Dermis microvascular lymphatic vessel endothelial cell (primary cell): ENCODE measurements at regions not wholly inside any gene's neighbourhood (a gene's known extent, or its start where the extent isn't known, plus 50 kb on each side); places are given as distances from the start of the nearest gene placed in this dataset.

ENCODE experiments used
- DNase-seq, 2 donors: peaks; one replicate each; pipeline versions ENCODE4 v3.0.0 to v3.0.0-alpha.2; 2010; ENCODE audit warnings: low read depth in 2 of 2

DNA sequence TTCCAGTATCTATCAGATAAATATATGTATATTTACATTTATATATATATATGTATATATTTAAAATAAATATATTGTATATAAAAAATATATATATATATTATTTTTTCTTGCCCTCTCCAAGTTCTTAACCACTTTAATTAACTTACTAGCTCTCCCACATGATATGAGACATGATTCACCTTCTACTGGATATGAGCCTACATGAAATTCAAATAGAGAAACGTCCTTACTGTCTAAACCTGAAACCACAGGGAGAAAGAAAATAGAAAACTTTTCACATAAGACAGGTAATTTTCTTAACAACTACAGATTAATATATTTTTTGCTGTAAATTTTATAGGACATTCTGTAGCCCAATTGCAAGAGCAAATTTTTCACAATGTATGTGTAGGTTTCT, 391.6 kb downstream of the ETS1 start:
- no peak for DNase-seq

- peak; percentile 98 to 99 for DNase-seq
Observed at GRCh38 chr11:128195057-128195751, 392.2 kb downstream of the ETS1 start.

DNA sequence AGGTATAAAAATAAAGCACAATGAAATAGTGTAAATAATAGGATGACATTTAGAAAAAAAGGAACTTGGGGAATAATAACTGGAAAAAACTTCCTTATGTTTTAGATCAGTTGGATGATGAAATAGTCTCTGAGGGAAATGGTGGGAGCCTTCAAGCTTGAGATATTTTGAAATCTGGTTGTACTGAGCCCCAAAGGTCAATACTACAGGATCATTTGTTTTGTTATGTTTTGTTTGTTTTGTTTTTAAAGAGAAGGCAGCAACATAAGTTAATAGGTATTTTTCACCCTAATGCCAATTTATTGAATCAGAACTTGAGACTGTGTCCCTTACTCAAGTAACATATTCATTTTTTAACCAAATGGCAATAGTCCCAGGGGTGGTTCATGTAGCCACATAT, 393.1 kb downstream of the ETS1 start:
- no peak for DNase-seq

DNA sequence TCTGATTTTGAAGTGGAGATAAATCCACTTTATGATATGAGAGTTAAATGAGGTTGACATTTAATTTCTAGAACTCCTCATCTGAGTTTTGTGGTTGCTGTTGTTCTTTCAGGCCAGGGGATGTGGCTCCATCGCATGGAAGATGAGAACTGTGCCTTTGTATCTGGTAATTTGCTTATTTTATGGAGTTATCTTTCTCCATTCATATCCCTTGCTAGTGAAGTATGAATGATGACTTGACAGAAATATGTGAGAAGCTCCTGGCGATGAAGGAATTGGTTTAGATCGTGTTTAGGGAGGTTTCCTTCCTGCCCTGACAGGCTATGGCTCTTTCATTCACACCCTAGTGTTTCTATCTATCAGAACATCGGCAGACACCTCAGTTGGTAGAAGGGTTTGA, 393.7 kb downstream of the ETS1 start:
- DNase-seq: no peak

DNA sequence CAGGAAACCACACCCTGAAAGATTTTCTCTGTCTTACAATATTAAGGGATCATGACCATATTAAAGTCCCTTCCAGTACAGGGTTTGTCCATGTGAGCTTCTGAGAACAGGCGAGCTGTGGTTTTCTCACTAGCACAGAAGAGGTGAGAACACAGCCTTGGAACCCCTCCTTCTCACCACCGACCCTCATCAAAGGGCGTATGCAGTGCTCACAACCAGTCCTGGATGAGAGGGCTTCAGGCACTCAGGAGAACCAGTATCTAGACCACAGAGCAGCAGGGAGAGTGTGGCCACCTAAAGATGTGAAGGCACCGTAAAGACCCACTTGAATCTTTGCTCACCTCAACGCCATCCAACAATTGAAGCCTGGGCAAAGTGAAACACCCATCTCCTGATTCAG, 397.0 kb downstream of the ETS1 start:
- DNase-seq: no peak

DNA sequence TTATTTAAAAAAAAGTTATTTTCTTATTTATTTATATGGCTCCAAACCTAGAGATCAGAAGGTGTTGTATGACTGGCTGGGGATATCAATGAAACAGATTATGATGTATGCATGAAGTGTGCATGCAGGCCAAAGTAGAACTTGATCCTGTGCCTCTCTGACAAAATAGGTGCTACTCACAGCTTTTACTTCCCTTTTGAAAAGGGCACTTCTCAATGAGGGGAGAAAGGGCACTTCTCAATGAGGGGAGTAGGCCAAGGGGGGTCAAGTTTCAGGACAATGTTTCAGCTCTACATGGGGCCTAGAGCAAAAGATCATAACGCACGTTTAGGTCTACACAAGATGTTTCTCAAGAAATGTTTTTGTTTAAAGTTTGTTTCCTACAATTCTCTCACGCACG, 397.5 kb downstream of the ETS1 start:
- no peak for DNase-seq

GRCh38 chr11:128188346-128189004, 398.9 kb downstream of the ETS1 start:
- DNase-seq: no peak

GRCh38 chr11:128187835-128188234, 399.5 kb downstream of the ETS1 start:
- DNase-seq: no peak

DNA sequence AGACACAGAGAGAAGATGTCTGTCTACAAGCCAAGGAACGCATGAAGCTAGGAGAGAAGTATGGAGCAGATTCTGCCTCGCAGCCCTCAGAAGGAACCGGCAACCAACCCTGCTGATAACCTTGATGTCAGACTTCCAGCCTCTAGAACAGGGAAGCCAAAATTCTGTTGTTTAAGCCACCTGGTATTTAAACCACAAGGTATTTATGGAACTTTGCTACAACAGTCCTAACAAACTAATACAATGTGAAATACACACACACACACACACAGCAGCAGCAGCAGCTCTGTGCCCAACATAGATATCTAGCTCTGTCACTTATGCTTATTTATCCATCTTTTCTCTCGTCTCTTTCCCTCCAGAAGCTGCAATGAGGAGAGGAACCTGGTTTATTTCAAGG, 400.0 kb downstream of the ETS1 start:
- no peak for DNase-seq

- no peak for DNase-seq
Observed at GRCh38 chr11:128184981-128185380, 402.4 kb downstream of the ETS1 start.

GRCh38 chr11:128182844-128183243, 404.5 kb downstream of the ETS1 start:
- DNase-seq: no peak

GRCh38 chr11:128181984-128182383, 405.4 kb downstream of the ETS1 start:
- DNase-seq: no peak

GRCh38 chr11:128181088-128181480, 406.3 kb downstream of the ETS1 start:
- peak in 1 of 2 donors; percentile 31 for DNase-seq

DNA sequence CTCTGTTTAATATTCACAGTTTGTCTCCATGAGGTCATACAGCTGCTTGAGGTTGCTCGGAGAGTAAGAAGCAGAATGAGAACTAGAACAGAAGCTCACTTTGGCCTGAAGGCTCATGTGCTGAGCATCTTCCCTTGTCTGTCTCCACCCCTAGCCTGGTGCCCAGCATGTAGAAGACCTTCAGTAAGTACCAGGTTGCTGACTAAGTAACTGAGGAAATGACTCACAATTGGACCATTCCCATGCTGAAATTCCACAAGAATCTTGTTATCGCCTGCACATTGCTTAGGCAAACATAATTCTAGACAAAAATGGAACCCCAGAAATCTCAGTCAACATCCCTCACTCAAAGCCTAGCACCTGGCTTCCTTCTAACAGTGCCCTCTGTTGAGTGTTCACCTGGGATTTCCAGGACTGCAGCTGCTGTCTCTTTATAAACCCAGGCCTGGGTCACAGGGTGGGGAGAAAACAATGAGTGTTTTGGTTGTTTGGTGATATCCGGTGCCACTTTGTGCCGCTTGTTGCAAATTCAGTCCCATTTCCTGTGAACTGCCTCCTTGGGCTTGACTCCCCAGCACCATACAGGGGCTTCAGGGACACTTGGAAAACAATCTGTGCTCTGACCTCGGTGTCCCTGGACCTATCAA, 406.8 kb downstream of the ETS1 start:
- peak in 1 of 2 donors; percentile 91 for DNase-seq

DNA sequence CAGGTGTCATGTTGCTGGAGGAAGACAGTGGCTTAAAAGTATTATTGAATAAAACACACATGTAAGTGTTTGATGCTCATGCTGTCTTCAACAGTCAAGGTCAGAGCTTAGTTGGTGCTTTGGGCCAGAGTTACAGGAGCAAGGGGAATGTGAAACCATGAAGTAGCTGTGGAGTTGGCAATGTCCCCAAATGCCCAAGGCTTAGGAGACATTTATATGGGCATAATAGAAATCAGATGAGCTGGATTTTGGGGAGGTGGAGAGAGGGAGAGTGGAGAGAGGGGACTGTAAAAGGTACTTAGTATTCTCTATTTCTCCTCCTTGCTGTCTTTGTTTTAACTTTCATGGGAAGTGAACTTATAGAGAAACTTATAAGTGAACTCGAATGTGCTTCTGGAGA, 407.8 kb downstream of the ETS1 start:
- DNase-seq: no peak

DNA sequence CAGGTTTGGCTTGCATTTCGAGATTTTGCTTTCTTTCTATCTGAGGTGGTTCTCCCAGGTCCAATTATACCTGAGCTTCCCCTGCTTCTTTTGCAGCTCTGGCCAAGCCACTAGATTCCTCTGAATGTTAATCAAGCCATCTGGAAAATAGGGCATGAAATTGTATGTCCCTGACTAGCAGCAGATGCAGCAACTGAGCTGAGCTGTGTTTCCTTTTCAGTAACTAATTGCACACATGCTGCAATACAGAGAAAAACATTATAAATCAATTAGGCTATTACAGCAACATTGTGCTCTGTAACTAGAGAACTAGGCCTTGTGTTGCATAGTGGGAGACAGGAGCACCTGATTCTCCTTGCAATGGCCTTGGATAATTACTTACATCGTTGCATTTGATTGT, 408.3 kb downstream of the ETS1 start:
- no peak for DNase-seq

GRCh38 chr11:128174465-128175291, 412.7 kb downstream of the ETS1 start:
- DNase-seq: peak in 1 of 2 donors; percentile 5

DNA sequence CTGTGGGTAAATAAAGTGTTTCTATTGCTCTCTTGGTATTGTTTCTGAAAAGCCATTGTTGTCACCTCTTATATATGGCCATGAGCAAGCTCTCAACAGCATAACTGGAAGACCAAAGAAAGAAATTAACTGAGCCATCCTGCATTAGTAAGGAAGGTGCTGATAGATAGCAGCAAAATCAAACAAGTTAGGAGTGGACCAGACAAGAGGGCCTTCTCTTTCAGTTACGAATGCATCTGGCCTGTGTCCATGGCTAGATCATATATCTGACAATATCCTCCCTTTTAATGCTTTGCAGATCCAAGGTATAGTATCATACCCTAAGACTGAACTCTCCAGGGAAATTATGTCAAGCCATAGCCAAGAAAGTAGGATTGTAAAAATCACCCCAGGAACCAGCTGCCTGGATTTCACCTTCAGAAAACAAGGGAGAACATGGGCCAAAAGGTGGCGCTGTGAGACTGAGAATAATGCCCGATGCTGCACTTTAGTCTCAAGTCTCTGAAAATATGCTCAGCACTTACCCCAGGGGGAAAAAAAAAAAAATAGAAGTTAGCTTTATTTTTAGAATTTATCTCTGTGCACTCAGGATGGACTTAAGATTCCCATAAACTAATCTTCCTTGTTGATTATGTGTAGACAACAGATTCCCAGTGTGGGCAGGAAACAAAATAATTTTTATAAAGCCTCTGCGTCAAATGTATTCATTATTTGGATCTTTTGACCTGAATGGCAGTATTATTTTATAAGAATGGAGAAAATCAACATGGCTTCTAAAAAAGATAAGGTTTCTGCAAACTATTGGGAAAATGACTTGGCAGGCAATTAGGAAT, 415.1 kb downstream of the ETS1 start:
- peak; percentile 65 to 89 for DNase-seq

DNA sequence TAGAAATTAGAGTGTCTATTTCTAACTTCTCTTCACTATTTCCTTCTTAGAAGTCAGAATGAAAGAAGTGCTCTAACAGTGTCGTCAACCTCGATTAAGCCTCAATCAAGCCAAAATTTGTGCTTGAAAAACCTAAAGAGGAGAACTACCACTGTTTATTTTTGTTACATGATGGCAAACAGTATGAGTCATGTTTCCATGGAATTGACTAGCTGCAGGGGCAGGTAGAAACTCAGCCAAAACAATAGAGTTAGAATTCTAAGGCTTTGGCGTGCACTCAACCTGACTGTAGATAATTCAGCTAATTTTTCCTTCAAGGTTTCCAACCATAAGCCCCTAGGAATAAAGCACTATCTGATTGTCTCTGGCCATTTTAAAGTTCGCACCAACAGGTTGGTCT, 415.9 kb downstream of the ETS1 start:
- peak; percentile 60 to 83 for DNase-seq

GRCh38 chr11:128165572-128165971, 421.8 kb downstream of the ETS1 start:
- DNase-seq: no peak

DNA sequence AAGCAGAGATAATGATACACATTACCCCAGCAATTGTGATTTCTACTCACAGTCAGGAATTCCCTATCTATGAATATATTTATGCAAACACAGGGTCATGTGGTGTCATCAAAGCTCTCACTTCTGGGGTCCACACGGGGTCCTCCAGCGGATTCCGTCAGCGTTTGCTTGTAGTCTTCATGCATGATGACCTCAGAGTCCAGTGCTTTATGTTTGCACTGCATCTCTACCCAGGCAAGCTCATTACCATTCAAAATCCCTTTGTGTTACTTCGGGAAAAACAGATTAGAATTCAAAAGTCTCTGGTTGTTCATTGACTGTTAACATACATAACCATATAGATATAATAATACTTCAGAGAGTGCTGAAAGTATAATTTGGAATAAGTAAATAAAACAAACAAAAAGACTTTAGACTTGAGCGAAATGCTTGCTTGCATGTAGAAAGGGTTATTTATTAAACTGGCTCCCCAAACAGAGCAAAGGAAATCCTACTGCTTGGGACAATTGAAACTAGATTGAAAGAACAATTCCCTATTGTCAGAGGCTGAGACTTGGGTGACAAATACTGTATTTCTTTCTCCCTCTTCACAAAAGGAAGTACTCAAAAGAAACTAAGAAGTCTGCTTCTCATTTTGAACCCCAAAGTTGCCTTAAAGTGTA, 423.1 kb downstream of the ETS1 start:
- DNase-seq: no peak
